ENCODE measurements at regions not wholly inside any gene's neighbourhood (a gene's known extent, or its start where the extent isn't known, plus 50 kb on each side); places are given as distances from the start of the nearest gene placed in this dataset.

- Histone ChIP-seq H3K4me2 (no peak overlapping the region), H3K4me3 (no peak overlapping the region), H3K36me3 (ENCODE audit: low read depth) (no peaks in the 10 kb centered on the region), H3K27ac (no peak overlapping the region), H3K9me3 (ENCODE audit: insufficient read depth, low read depth) (no peaks in the 10 kb centered on the region), H4K20me1 (ENCODE audit: insufficient read depth) (peaks cover 37% of the 10 kb centered on the region), H3F3A (ENCODE audit: insufficient read depth, low read depth) (no peaks in the 10 kb centered on the region), H2AFZ (no peak overlapping the region), H3K79me2 (ENCODE audit: low read depth) (peaks cover 6% of the 10 kb centered on the region; the same call in 1 of the 2 replicates), H3K9me2 (ENCODE audit: insufficient read depth) (no peaks in the 10 kb centered on the region), H3K4me1 (replicated peaks; ENCODE audit: insufficient read depth) (no peaks in the 10 kb centered on the region), H3K27me3 (ENCODE audit: insufficient read depth, low read depth) (no peaks in the 10 kb centered on the region)
- TF ChIP-seq EZH2 (IDR thresholded peaks at IDR 0.05; ENCODE audit: low read depth) = no peak
- TF ChIP-seq CTCF (conservative IDR thresholded peaks at IDR 0.05) = no peak
- no peak for DNase-seq
- intact Hi-C loops (cut with micrococcal nuclease; ENCODE audit: unreplicated experiment) = no loop called here
- no TSS peak for BruUV-seq (replicated peaks)
- ChIA-PET POLR2A (ENCODE audit: unreplicated experiment) (no interaction called here), CTCF (no interaction called here)
Measured at GRCh38 chr17:77383613-77384608, 243.1 kb downstream of the SEC14L1 start.

- no peaks in the 10 kb centered on the region for H3F3A ChIP-seq (ENCODE audit: insufficient read depth, low read depth)
- H3K4me1 ChIP-seq (replicated peaks; ENCODE audit: insufficient read depth) = no peaks in the 10 kb centered on the region
- no peaks in the 10 kb centered on the region for H3K27me3 ChIP-seq (ENCODE audit: insufficient read depth, low read depth)
- H3K4me2 ChIP-seq = no peak overlapping the region
- no peak for DNase-seq
- intact Hi-C loops (cut with micrococcal nuclease; ENCODE audit: unreplicated experiment) = no loop called here
- no peaks in the 10 kb centered on the region for H3K9me2 ChIP-seq (ENCODE audit: insufficient read depth)
- no peaks in the 10 kb centered on the region for H3K9me3 ChIP-seq (ENCODE audit: insufficient read depth, low read depth)
- no TSS peak for BruUV-seq (replicated peaks)
- H2AFZ ChIP-seq = no peak overlapping the region
- no peak overlapping the region for H3K4me3 ChIP-seq
- no peak for TF ChIP-seq EZH2 (IDR thresholded peaks at IDR 0.05; ENCODE audit: low read depth)
- TF ChIP-seq CTCF (conservative IDR thresholded peaks at IDR 0.05) = no peak
- H3K36me3 ChIP-seq (ENCODE audit: low read depth) = no peaks in the 10 kb centered on the region
- ChIA-PET CTCF (no interaction called here), POLR2A (ENCODE audit: unreplicated experiment) (no interaction called here)
- H3K79me2 ChIP-seq (ENCODE audit: low read depth) = peaks cover 4% of the 10 kb centered on the region; the same call in 1 of the 2 replicates
- peaks cover 31% of the 10 kb centered on the region for H4K20me1 ChIP-seq (ENCODE audit: insufficient read depth)
- H3K27ac ChIP-seq = no peak overlapping the region
Measured at GRCh38 chr17:77385750-77386501, 245.2 kb downstream of the SEC14L1 start.

GRCh38 chr17:77386502-77387192 is 245.9 kb downstream of the SEC14L1 start:
- ChIA-PET CTCF (no interaction called here), POLR2A (ENCODE audit: unreplicated experiment) (no interaction called here)
- H3K79me2 ChIP-seq (ENCODE audit: low read depth) = 0 out of 2 replicates have a peak, but pooled peaks cover 4% of the 10 kb centered on the region
- H3K4me1 ChIP-seq (replicated peaks; ENCODE audit: insufficient read depth) = no peaks in the 10 kb centered on the region
- H3K27ac ChIP-seq = no peak overlapping the region
- H3K36me3 ChIP-seq (ENCODE audit: low read depth) = no peaks in the 10 kb centered on the region
- no peaks in the 10 kb centered on the region for H3K27me3 ChIP-seq (ENCODE audit: insufficient read depth, low read depth)
- peaks cover 27% of the 10 kb centered on the region for H4K20me1 ChIP-seq (ENCODE audit: insufficient read depth)
- H3K4me2 ChIP-seq = no peak overlapping the region
- no peaks in the 10 kb centered on the region for H3K9me2 ChIP-seq (ENCODE audit: insufficient read depth)
- H3F3A ChIP-seq (ENCODE audit: insufficient read depth, low read depth) = no peaks in the 10 kb centered on the region
- DNase-seq = no peak
- H3K9me3 ChIP-seq (ENCODE audit: insufficient read depth, low read depth) = no peaks in the 10 kb centered on the region
- intact Hi-C loops (cut with micrococcal nuclease; ENCODE audit: unreplicated experiment) = no loop called here
- H2AFZ ChIP-seq = no peak overlapping the region
- H3K4me3 ChIP-seq = no peak overlapping the region
- TF ChIP-seq EZH2 (IDR thresholded peaks at IDR 0.05; ENCODE audit: low read depth) (no peak), CTCF (conservative IDR thresholded peaks at IDR 0.05) (no peak)
- BruUV-seq (replicated peaks) = no TSS peak
